ENCODE measurements at regions not wholly inside any gene's neighbourhood (a gene's known extent, or its start where the extent isn't known, plus 50 kb on each side); places are given as distances from the start of the nearest gene placed in this dataset.

GRCh38 chr15:59862191-59863155 lies 141.6 kb upstream of the FOXB1 start:
- TF ChIP-seq EZH2 (IDR thresholded peaks at IDR 0.05; ENCODE audit: low read length, missing control alignments) = no peak
- TF ChIP-seq, protein P1, sequence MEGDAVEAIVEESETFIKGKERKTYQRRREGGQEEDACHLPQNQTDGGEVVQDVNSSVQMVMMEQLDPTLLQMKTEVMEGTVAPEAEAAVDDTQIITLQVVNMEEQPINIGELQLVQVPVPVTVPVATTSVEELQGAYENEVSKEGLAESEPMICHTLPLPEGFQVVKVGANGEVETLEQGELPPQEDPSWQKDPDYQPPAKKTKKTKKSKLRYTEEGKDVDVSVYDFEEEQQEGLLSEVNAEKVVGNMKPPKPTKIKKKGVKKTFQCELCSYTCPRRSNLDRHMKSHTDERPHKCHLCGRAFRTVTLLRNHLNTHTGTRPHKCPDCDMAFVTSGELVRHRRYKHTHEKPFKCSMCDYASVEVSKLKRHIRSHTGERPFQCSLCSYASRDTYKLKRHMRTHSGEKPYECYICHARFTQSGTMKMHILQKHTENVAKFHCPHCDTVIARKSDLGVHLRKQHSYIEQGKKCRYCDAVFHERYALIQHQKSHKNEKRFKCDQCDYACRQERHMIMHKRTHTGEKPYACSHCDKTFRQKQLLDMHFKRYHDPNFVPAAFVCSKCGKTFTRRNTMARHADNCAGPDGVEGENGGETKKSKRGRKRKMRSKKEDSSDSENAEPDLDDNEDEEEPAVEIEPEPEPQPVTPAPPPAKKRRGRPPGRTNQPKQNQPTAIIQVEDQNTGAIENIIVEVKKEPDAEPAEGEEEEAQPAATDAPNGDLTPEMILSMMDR (conservative IDR thresholded peaks at IDR 0.05 in 1 of 2, IDR thresholded peaks at IDR 0.05 in 1 of 2; ENCODE audit: low read depth in 1 of 2, low read length in 2 of 2) = no peak

All from fibroblast of lung (primary cell).